Keratinocyte (primary cell): ENCODE measurements at regions not wholly inside any gene's neighbourhood (a gene's known extent, or its start where the extent isn't known, plus 50 kb on each side); places are given as distances from the start of the nearest gene placed in this dataset.

Source experiments
- DNase-seq: peaks from one replicate; pipeline ENCODE4 v3.0.0-alpha.2; 2011; ENCODE audit warnings: low read depth, missing footprints, low spot score
- FAIRE-seq: peaks from 2 replicates; lab custom pipeline; 2011; peaks lifted over from hg19 to GRCh38; lab: Jason Lieb, UNC
- H2AFZ ChIP-seq: 2 replicates; pipeline ENCODE4 v1.6.0; 2012; ENCODE audit warnings: low read length, control low read depth, inconsistent platforms; ENCODE audit not compliant: control insufficient read depth
- H3K27ac ChIP-seq: 2 replicates; pipeline ENCODE4 v1.5.1; 2011; ENCODE audit warnings: low read length; ENCODE audit not compliant: control insufficient read depth, insufficient read depth
- H3K27me3 ChIP-seq: 3 replicates; pipeline ENCODE4 v1.6.0; 2011; ENCODE audit warnings: low read length; ENCODE audit not compliant: control insufficient read depth, insufficient read depth; ENCODE audit errors: extremely low read depth
- H3K36me3 ChIP-seq, 2 experiments: 2 replicates in 1 of 2; 3 replicates in 1 of 2; pipeline ENCODE4 v1.5.1; 2011; ENCODE audit warnings: low read length in 2 of 2, mild to moderate bottlenecking in 1 of 2; ENCODE audit not compliant: control insufficient read depth in 2 of 2, insufficient read depth in 2 of 2; ENCODE audit errors: extremely low read depth in 1 of 2
- H3K4me1 ChIP-seq: 3 replicates; pipeline ENCODE4 v1.5.1; 2011; ENCODE audit warnings: low read length; ENCODE audit not compliant: control insufficient read depth, insufficient read depth; ENCODE audit errors: extremely low read depth
- H3K4me2 ChIP-seq: 3 replicates; pipeline ENCODE4 v1.6.0; 2011; ENCODE audit warnings: low read depth, low read length; ENCODE audit not compliant: control insufficient read depth, insufficient read depth; ENCODE audit errors: extremely low read depth
- H3K4me3 ChIP-seq, 3 experiments: fragments of 200-600 bp in 1 of 3; sonication (generic) in 1 of 3; 2 replicates in 2 of 3; 3 replicates in 1 of 3; pipeline ENCODE4 v1.5.1; 2011 to 2016; ENCODE audit warnings: low read length in 3 of 3, mild to moderate bottlenecking in 3 of 3, control low read depth in 2 of 3, inconsistent platforms in 1 of 3, low read depth in 1 of 3, mixed read lengths in 1 of 3, mixed run types in 1 of 3, moderate library complexity in 1 of 3; ENCODE audit not compliant: control insufficient read depth in 2 of 3, insufficient read depth in 2 of 3; ENCODE audit errors: extremely low read depth in 1 of 3
- H3K79me2 ChIP-seq: 2 replicates; pipeline ENCODE4 v1.6.0; 2012; ENCODE audit warnings: low read length; ENCODE audit not compliant: control insufficient read depth, insufficient read depth
- H3K9ac ChIP-seq: 3 replicates; pipeline ENCODE4 v1.6.0; 2011; ENCODE audit warnings: low read length; ENCODE audit not compliant: control insufficient read depth, insufficient read depth; ENCODE audit errors: extremely low read depth
- H3K9me1 ChIP-seq: 3 replicates; pipeline ENCODE4 v1.6.0; 2011; ENCODE audit warnings: low read length; ENCODE audit not compliant: control insufficient read depth, insufficient read depth; ENCODE audit errors: extremely low read depth
- H3K9me3 ChIP-seq: 2 replicates; pipeline ENCODE4 v1.5.1; 2012; ENCODE audit warnings: low read depth, low read length; ENCODE audit not compliant: control insufficient read depth
- H4K20me1 ChIP-seq: 3 replicates; pipeline ENCODE4 v1.6.0; 2011; ENCODE audit warnings: low read length; ENCODE audit not compliant: control insufficient read depth, insufficient read depth; ENCODE audit errors: extremely low read depth
- CTCF ChIP-seq, 3 experiments: IDR thresholded peaks in 1 of 3; conservative IDR thresholded peaks in 1 of 3; optimal IDR thresholded peaks in 1 of 3; 2 replicates in 2 of 3; 3 replicates in 1 of 3; pipeline versions ENCODE3 to v1.5.1; 2011; ENCODE audit warnings: low read length in 3 of 3, mild to moderate bottlenecking in 3 of 3, moderate library complexity in 2 of 3, control low read depth in 1 of 3, inconsistent platforms in 1 of 3; ENCODE audit not compliant: insufficient read depth in 2 of 3; ENCODE audit errors: extremely low read depth in 1 of 3
- EZH2 ChIP-seq: IDR thresholded peaks from one replicate; pipeline ENCODE4 v1.6.1; 2012; ENCODE audit warnings: inconsistent platforms, mild to moderate bottlenecking, low read length, moderate library complexity
- dilution Hi-C: fragments of 300-500 bp; cut with MboI; formaldehyde crosslinking; loops from one replicate; pipeline ENCODE4 v1.7.0; 2020; ENCODE audit warnings: low sequenced_read_pairs; ENCODE audit not compliant: extremely low pct_ligation_motif_present

- H4K20me1 ChIP-seq, result no peaks in the 10 kb centered on the region
- H3K79me2 ChIP-seq, result no peaks in the 10 kb centered on the region
- no peak overlapping the region for H3K9ac ChIP-seq
- H3K27me3 ChIP-seq, result no peaks in the 10 kb centered on the region
- H3K9me1 ChIP-seq, result no peaks in the 10 kb centered on the region
- H3K4me3 ChIP-seq, result no peak overlapping the region
- no peak overlapping the region for H3K27ac ChIP-seq
- no peaks in the 10 kb centered on the region for H3K4me1 ChIP-seq
- no peak for DNase-seq
- no peak overlapping the region for H2AFZ ChIP-seq
- no peak overlapping the region for H3K4me2 ChIP-seq
- no peaks in the 10 kb centered on the region for H3K9me3 ChIP-seq
- no peak for TF ChIP-seq EZH2
- no peak for FAIRE-seq
- dilution Hi-C loops, result no loop called here
- H3K36me3 ChIP-seq, result no peaks in the 10 kb centered on the region
Observed at GRCh38 chr16:17607609-17608008, 136.8 kb upstream of the XYLT1 start.

DNA sequence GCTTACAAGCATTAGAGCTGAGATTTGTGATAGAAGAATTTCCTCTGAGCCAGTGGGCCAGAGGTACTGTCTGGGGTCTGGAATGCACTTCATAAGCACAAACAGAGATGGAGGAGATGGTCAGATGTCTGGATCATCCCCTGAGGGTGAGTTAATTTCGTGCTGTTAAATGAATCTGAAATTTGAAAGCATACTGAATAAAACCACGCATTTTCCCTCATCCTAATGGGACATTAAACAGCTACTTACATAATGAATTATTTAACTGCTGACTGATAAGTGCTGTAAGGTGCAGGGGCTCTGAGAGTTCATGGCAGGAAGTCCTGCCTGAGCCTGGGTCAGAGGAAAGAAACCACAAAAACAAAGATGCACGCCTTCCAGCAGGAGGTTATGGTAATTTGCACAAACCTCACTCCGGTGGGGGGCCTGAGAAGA, 136.3 kb upstream of the XYLT1 start:
- H3K9ac ChIP-seq, result no peak overlapping the region
- H3K4me2 ChIP-seq, result no peak overlapping the region
- no peaks in the 10 kb centered on the region for H3K9me3 ChIP-seq
- DNase-seq (no peak), FAIRE-seq (no peak)
- no peak for TF ChIP-seq CTCF (optimal IDR thresholded peaks at IDR 0.05 in 1 of 3, IDR thresholded peaks at IDR 0.05 in 1 of 3, conservative IDR thresholded peaks at IDR 0.05 in 1 of 3; ENCODE audit: extremely low read depth in 1 of 3, insufficient read depth in 2 of 3, low read length in 3 of 3)
- TF ChIP-seq EZH2, result no peak
- no peak overlapping the region for H3K27ac ChIP-seq
- no peaks in the 10 kb centered on the region for H3K79me2 ChIP-seq
- H2AFZ ChIP-seq, result no peak overlapping the region
- no peak overlapping the region for H3K4me3 ChIP-seq
- H3K4me1 ChIP-seq, result no peaks in the 10 kb centered on the region
- H4K20me1 ChIP-seq, result no peaks in the 10 kb centered on the region
- no peaks in the 10 kb centered on the region for H3K9me1 ChIP-seq
- dilution Hi-C loops, result no loop called here
- no peaks in the 10 kb centered on the region for H3K27me3 ChIP-seq
- no peaks in the 10 kb centered on the region for H3K36me3 ChIP-seq

- dilution Hi-C loops, result no loop called here
- Histone ChIP-seq H3K27me3 (no peaks in the 10 kb centered on the region), H3K9ac (no peak overlapping the region), H3K4me2 (no peak overlapping the region), H2AFZ (no peak overlapping the region), H3K4me3 (no peak overlapping the region), H4K20me1 (no peaks in the 10 kb centered on the region), H3K27ac (no peak overlapping the region), H3K4me1 (no peaks in the 10 kb centered on the region), H3K79me2 (no peaks in the 10 kb centered on the region), H3K9me3 (no peaks in the 10 kb centered on the region), H3K36me3 (no peaks in the 10 kb centered on the region), H3K9me1 (no peaks in the 10 kb centered on the region)
- TF ChIP-seq CTCF (optimal IDR thresholded peaks at IDR 0.05 in 1 of 3, IDR thresholded peaks at IDR 0.05 in 1 of 3, conservative IDR thresholded peaks at IDR 0.05 in 1 of 3; ENCODE audit: extremely low read depth in 1 of 3, insufficient read depth in 2 of 3, low read length in 3 of 3) (no peak), EZH2 (no peak)
- no peak for FAIRE-seq
- DNase-seq, result no peak
Observed at GRCh38 chr16:17606460-17606859, 135.7 kb upstream of the XYLT1 start.
